K562 (cell line): ENCODE measurements at regions not wholly inside any gene's neighbourhood (a gene's known extent, or its start where the extent isn't known, plus 50 kb on each side); places are given as distances from the start of the nearest gene placed in this dataset.

Experiments used
- ELK1 ChIP-seq: sonication (generic); formaldehyde crosslinking; IDR thresholded peaks from 2 replicates; pipeline ENCODE4 v1.8.1; 2022; ENCODE audit warnings: missing genetic modification reagents
- FOXJ2 ChIP-seq: fragments of 200-800 bp; sonication (Bioruptor generic); IDR thresholded peaks from 2 replicates; pipeline ENCODE4 v1.6.1; 2016; ENCODE audit warnings: missing genetic modification characterization, missing compliant biosample characterization
- MAFF ChIP-seq: IDR thresholded peaks from 2 replicates; pipeline ENCODE4 v1.6.1; 2012; ENCODE audit warnings: low read length, improper control_type of control experiment
- MBD2 ChIP-seq: sonication (generic); IDR thresholded peaks from 2 replicates; pipeline ENCODE4 v1.6.1; 2016; ENCODE audit warnings: low read depth, borderline replicate concordance
- NR2C2 ChIP-seq, 2 experiments: fragments of 200-800 bp in 1 of 2; sonication (Bioruptor generic) in 1 of 2; sonication (generic) in 1 of 2; formaldehyde crosslinking in 1 of 2; IDR thresholded peaks; 2 replicates each; pipeline versions ENCODE4 v1.6.1 to v1.8.0; 2016 to 2022; ENCODE audit warnings: mild to moderate bottlenecking in 1 of 2, missing compliant biosample characterization in 1 of 2, missing genetic modification characterization in 1 of 2, missing genetic modification reagents in 1 of 2
- NUFIP1 ChIP-seq: fragments of 450-650 bp; IDR thresholded peaks from 2 replicates; pipeline ENCODE4 v1.6.1; 2018; ENCODE audit not compliant: partially characterized antibody
- SPI1 ChIP-seq: IDR thresholded peaks from 2 replicates; pipeline ENCODE4 v1.6.1; 2011; ENCODE audit warnings: low read depth, low read length, control low read depth, borderline replicate concordance
- TCFL5 ChIP-seq: fragments of 250-450 bp; sonication (Bioruptor Pico); conservative IDR thresholded peaks from 2 replicates; pipeline ENCODE4 v1.6.1; 2021; ENCODE audit warnings: mild to moderate bottlenecking, moderate library complexity, matching md5 sums
- THAP7 ChIP-seq: fragments of 250-450 bp; sonication (Bioruptor Pico); IDR thresholded peaks from 2 replicates; pipeline ENCODE4 v1.5.0; 2021
- ZNF140 ChIP-seq: fragments of 250-450 bp; sonication (Bioruptor Pico); IDR thresholded peaks from 2 replicates; pipeline ENCODE4 v1.8.0; 2021; ENCODE audit warnings: moderate library complexity, mild to moderate bottlenecking, inconsistent platforms
- ZNF274 ChIP-seq: IDR thresholded peaks from 2 replicates; pipeline ENCODE4 v1.6.1; 2011; ENCODE audit warnings: low read depth, mild to moderate bottlenecking, low read length, moderate library complexity, borderline replicate concordance
- ZNF280B ChIP-seq: fragments of 250-450 bp; sonication (Bioruptor Pico); IDR thresholded peaks from 2 replicates; pipeline ENCODE4 v1.5.1; 2021; ENCODE audit warnings: mild to moderate bottlenecking
- ZNF318 ChIP-seq, 2 experiments: fragments of 450-650 bp; IDR thresholded peaks; 2 replicates each; pipeline ENCODE4 v1.6.1; 2016; ENCODE audit warnings: mild to moderate bottlenecking in 2 of 2, borderline replicate concordance in 1 of 2, low read depth in 1 of 2, moderate library complexity in 1 of 2

GRCh38 chr1:14421977-14422609, 176.4 kb upstream of the KAZN start (continued):
- TF ChIP-seq FOXJ2 (tag): peak; percentile 57; the same call in 1 of the 2 replicates
- peak; percentile 82 for TF ChIP-seq MAFF
- no peak for TF ChIP-seq ELK1 (CRISPR knock-in tag)
- TF ChIP-seq MBD2: peak; percentile 71; the same call in 1 of the 2 replicates
- peak in 1 of 2 experiments; percentile 89; a peak in 2 of 4 replicates for TF ChIP-seq ZNF318 (IDR thresholded peaks at IDR 0.05; ENCODE audit: borderline replicate concordance in 1 of 2, low read depth in 1 of 2)
- TF ChIP-seq THAP7 (CRISPR knock-in tag): no peak
- TF ChIP-seq SPI1: peak; percentile 89
- no peak for TF ChIP-seq TCFL5 (CRISPR knock-in tag)
- TF ChIP-seq ZNF274: no peak
- TF ChIP-seq NUFIP1: no peak
- TF ChIP-seq ZNF280B (CRISPR knock-in tag): no peak
- no peak for TF ChIP-seq NR2C2 (CRISPR knock-in tag; IDR thresholded peaks at IDR 0.05)
- peak; percentile 55; the same call in 1 of the 2 replicates for TF ChIP-seq NR2C2 (tag; IDR thresholded peaks at IDR 0.05)
- TF ChIP-seq ZNF140: no peak
